A549 (cell line): ENCODE measurements at regions not wholly inside any gene's neighbourhood (a gene's known extent, or its start where the extent isn't known, plus 50 kb on each side); places are given as distances from the start of the nearest gene placed in this dataset.

ENCODE experiments used
- ATAC-seq, 2 experiments: fragments of 200-7000 bp in 1 of 2; fragments of >200 bp in 1 of 2; cut with Nextera tagmentation in 1 of 2; cut with Tn5 transposase in 1 of 2; 3 replicates each; pipeline versions ENCODE4 v1.8.0 to v1.9.1; 2018 to 2020; ENCODE audit warnings: mild to moderate bottlenecking in 1 of 2, moderate library complexity in 1 of 2
- CTCF ChIA-PET: fragments of 300-600 bp; sonication (Branson Sonifier 250); formaldehyde crosslinking; extraction: SDS; loops from one replicate; lab custom pipeline; 2021; ENCODE audit warnings: antibody characterized with exemption, inconsistent platforms; lab: Yijun Ruan, JAX
- POLR2A ChIA-PET: fragments of 350-600 bp; formaldehyde crosslinking; extraction: SDS; loops from one replicate; lab custom pipeline; 2021; ENCODE audit warnings: antibody characterized with exemption, inconsistent platforms; lab: Yijun Ruan, JAX
- DNase-seq, 2 experiments: peaks; one replicate each; pipeline versions ENCODE4 v3.0.0 to v3.0.0-alpha.2; 2011 to 2016; ENCODE audit warnings: low read depth in 1 of 2, low spot score in 1 of 2
- FAIRE-seq: peaks from 2 replicates; lab custom pipeline; 2011; peaks lifted over from hg19 to GRCh38; lab: Jason Lieb, UNC
- H3K27ac ChIP-seq, 2 experiments: fragments of >200 bp; sonication (Bioruptor Twin); formaldehyde crosslinking; 3 replicates each; pipeline ENCODE4 v1.5.1; 2016 to 2017
- H3K4me1 ChIP-seq: fragments of >200 bp; sonication (Bioruptor Twin); formaldehyde crosslinking; 3 replicates; pipeline ENCODE4 v1.6.1; 2016
- H3K4me2 ChIP-seq: fragments of >200 bp; sonication (Bioruptor Twin); formaldehyde crosslinking; 3 replicates; pipeline ENCODE4 v1.6.1; 2016
- H3K4me3 ChIP-seq: fragments of >200 bp; sonication (Bioruptor Twin); formaldehyde crosslinking; 3 replicates; pipeline ENCODE4 v1.5.1; 2016
- H3K9me3 ChIP-seq: fragments of >200 bp; sonication (Bioruptor Twin); formaldehyde crosslinking; 3 replicates; pipeline ENCODE4 v1.6.1; 2016
- CEBPB ChIP-seq, 2 experiments: fragments of >200 bp in 1 of 2; sonication (Bioruptor Twin) in 1 of 2; formaldehyde crosslinking in 1 of 2; IDR thresholded peaks; 2 replicates each; pipeline ENCODE4 v1.6.1; 2012 to 2016
- CHD2 ChIP-seq: fragments of 150-350 bp; IDR thresholded peaks from 2 replicates; pipeline ENCODE4 v1.6.1; 2014; ENCODE audit warnings: low read length; ENCODE audit not compliant: partially characterized antibody
- EHMT2 ChIP-seq: fragments of 200-600 bp; sonication (generic); IDR thresholded peaks from 2 replicates; pipeline ENCODE4 v1.6.1; 2016; ENCODE audit warnings: antibody characterized with exemption, low read depth, mild to moderate bottlenecking, moderate library complexity
- ESRRA ChIP-seq: fragments of 150-350 bp; IDR thresholded peaks from 2 replicates; pipeline ENCODE4 v1.6.1; 2014; ENCODE audit warnings: mild to moderate bottlenecking, low read length, borderline replicate concordance
- FOXS1 ChIP-seq: fragments of 250-450 bp; sonication (Bioruptor Pico); IDR thresholded peaks from 2 replicates; pipeline ENCODE4 v1.5.0; 2020; ENCODE audit warnings: mild to moderate bottlenecking, moderate library complexity
- HOXA7 ChIP-seq: fragments of 250-450 bp; sonication (Bioruptor Pico); IDR thresholded peaks from 2 replicates; pipeline ENCODE4 v1.5.0; 2020; ENCODE audit warnings: mild to moderate bottlenecking, moderate library complexity
- HOXB13 ChIP-seq: fragments of 250-450 bp; sonication (Bioruptor Pico); IDR thresholded peaks from 2 replicates; pipeline ENCODE4 v1.5.0; 2020; ENCODE audit warnings: low read depth, mild to moderate bottlenecking, moderate library complexity
- HOXB5 ChIP-seq: fragments of 250-450 bp; sonication (Bioruptor Pico); IDR thresholded peaks from 2 replicates; pipeline ENCODE4 v1.5.0; 2020; ENCODE audit warnings: mild to moderate bottlenecking, moderate library complexity
- JUNB ChIP-seq: fragments of >200 bp; sonication (Bioruptor Twin); formaldehyde crosslinking; IDR thresholded peaks from 2 replicates; pipeline ENCODE4 v1.6.1; 2016
- MAZ ChIP-seq: fragments of 150-350 bp; IDR thresholded peaks from 2 replicates; pipeline ENCODE4 v1.6.1; 2014; ENCODE audit warnings: antibody characterized with exemption, low read depth, low read length, borderline replicate concordance
- PBX3 ChIP-seq: IDR thresholded peaks from 2 replicates; pipeline ENCODE4 v1.6.1; 2012
- POLR2A ChIP-seq: IDR thresholded peaks from 2 replicates; pipeline ENCODE4 v1.6.1; 2012; ENCODE audit warnings: mild to moderate bottlenecking, low read length
- POLR2AphosphoS2 ChIP-seq: conservative IDR thresholded peaks from 2 replicates; pipeline ENCODE4 v1.6.1; 2012; ENCODE audit warnings: low read length, improper control_type of control experiment, inconsistent platforms
- RAD21 ChIP-seq, 2 experiments: fragments of >200 bp in 1 of 2; sonication (Bioruptor Twin) in 1 of 2; formaldehyde crosslinking in 1 of 2; IDR thresholded peaks in 1 of 2; conservative IDR thresholded peaks in 1 of 2; 2 replicates in 1 of 2; 3 replicates in 1 of 2; pipeline ENCODE4 v1.6.1; 2012 to 2018; ENCODE audit warnings: inconsistent platforms in 1 of 2
- RARB ChIP-seq: fragments of 250-450 bp; sonication (Bioruptor Pico); IDR thresholded peaks from 2 replicates; pipeline ENCODE4 v1.8.0; 2021; ENCODE audit warnings: mild to moderate bottlenecking, moderate library complexity
- REST ChIP-seq: fragments of 200-600 bp; sonication (generic); IDR thresholded peaks from 2 replicates; pipeline ENCODE4 v1.6.1; 2016; ENCODE audit warnings: antibody characterized with exemption, mild to moderate bottlenecking, moderate library complexity
- TFCP2L1 ChIP-seq: fragments of 250-450 bp; sonication (Bioruptor Pico); IDR thresholded peaks from 2 replicates; pipeline ENCODE4 v1.5.0; 2021; ENCODE audit warnings: mild to moderate bottlenecking
- ZFP36 ChIP-seq: fragments of 450-650 bp; IDR thresholded peaks from 2 replicates; pipeline ENCODE4 v1.6.1; 2014; ENCODE audit warnings: borderline replicate concordance; ENCODE audit not compliant: partially characterized antibody
- ZNF302 ChIP-seq: fragments of 250-450 bp; sonication (Bioruptor Pico); IDR thresholded peaks from 2 replicates; pipeline ENCODE4 v1.9.0; 2021; ENCODE audit warnings: inconsistent platforms, mild to moderate bottlenecking, moderate library complexity
- ZSCAN20 ChIP-seq: fragments of 250-450 bp; sonication (Bioruptor Pico); IDR thresholded peaks from 2 replicates; pipeline ENCODE4 v1.8.0; 2022; ENCODE audit warnings: mild to moderate bottlenecking, moderate library complexity
- WGBS: methylation state at CpG from one replicate; pipeline ENCODE4 v1.1.6; 2017; ENCODE audit errors: missing lambda C conversion rate; 5-methylcytosine and 5-hydroxymethylcytosine counted together
- TF ChIP-seq, protein P1 (sequence below): fragments of >200 bp; sonication (Bioruptor Twin); formaldehyde crosslinking; IDR thresholded peaks from 2 replicates; pipeline ENCODE4 v1.6.1; 2016
- TF ChIP-seq, protein P2 (sequence below): fragments of 250-450 bp; sonication (Bioruptor Pico); IDR thresholded peaks from 2 replicates; pipeline ENCODE4 v1.5.0; 2021; ENCODE audit warnings: mild to moderate bottlenecking, moderate library complexity, borderline replicate concordance

DNA sequence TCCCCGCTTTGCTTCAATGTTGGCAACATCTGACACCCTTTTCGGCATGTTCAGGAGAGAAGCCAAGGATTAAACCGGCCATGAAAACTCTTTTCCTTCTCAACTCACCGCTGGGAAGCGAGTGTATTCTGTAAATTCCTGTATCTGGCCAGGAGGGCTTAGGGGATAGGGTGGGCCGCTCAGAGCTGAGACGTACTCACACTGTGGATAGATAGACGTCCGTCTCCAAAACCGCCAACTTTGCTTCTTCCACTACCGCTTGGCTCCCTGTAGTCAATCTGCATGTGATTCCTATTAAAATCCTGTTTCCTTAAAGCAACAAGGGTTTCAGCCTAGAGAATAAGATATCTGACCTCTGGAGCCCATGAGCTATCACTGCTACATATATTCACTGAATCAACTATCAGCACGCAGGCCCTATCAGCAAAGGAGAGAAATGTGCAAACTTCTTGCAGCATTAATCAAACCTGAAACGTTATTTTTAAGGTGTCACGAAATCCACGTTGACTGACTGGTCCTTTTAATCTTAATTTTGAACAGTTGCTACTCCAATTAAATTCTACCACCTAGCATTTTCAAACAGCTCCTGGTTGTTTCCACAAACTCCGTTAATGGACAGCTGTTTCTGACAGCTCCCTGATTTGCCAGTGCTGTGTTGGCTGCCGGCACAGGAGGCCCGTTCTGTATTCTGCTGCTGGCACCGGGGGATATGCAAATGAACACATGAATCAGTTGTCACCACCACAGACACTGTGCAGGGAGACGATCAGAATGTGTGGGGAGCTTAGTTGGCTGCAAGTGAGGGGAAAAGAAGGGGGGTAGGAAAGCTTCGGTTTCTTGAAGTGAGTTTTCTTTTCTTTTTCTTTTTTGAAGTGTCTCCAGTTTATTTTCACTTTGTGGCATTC lies 438.9 kb upstream of the ARRDC4 start:
- Histone ChIP-seq H3K4me3 (no peak overlapping the region), H3K27ac (no peak overlapping the region), H3K9me3 (no peaks in the 10 kb centered on the region; the same call in 1 of the 3 replicates), H3K4me1 (no peaks in the 10 kb centered on the region), H3K4me2 (peak overlapping the region; percentile 36; the same call in 1 of the 3 replicates)
- TF ChIP-seq FOXS1 (CRISPR knock-in tag) (no peak), TFCP2L1 (CRISPR knock-in tag) (no peak), ZFP36 (no peak), POLR2A (no peak), ZSCAN20 (CRISPR knock-in tag) (no peak), HOXA7 (CRISPR knock-in tag) (no peak)
- FAIRE-seq (no peak), ATAC-seq (no peak), DNase-seq (no peak)
- WGBS, result 23% methylated on average over 21 of the region's 21 CpGs
- CTCF ChIA-PET, result no interaction called here
- POLR2A ChIA-PET, result no interaction called here

DNA sequence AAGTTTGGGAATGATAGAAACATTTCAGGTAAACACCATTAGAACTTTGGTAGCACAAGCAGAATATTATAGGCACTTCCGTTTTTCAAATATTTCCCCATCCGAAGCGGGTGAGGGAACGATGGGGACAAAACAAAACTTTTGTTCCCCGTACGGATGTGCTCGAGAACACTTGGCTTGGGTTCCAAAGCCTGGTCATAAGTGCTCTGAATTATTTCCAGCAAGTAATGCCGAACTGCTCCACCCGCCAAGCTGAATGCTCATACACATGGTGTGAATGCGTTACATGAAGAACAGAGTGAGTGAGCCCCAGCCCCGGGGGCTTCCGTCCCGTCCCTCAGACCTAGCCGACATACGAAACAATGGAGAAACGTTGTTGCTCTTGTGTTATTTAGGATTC lies 438.2 kb upstream of the ARRDC4 start:
- Histone ChIP-seq H3K27ac (no peak overlapping the region), H3K4me2 (peak overlapping the region; percentile 36; the same call in 1 of the 3 replicates)
- WGBS, result 32% methylated on average over 16 of the region's 16 CpGs
- POLR2A ChIA-PET, result no interaction called here
- TF ChIP-seq, protein P1, sequence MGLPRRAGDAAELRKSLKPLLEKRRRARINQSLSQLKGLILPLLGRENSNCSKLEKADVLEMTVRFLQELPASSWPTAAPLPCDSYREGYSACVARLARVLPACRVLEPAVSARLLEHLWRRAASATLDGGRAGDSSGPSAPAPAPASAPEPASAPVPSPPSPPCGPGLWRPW, result no peak
- TF ChIP-seq FOXS1 (CRISPR knock-in tag), result no peak
- no peak for TF ChIP-seq CHD2
- no peak for TF ChIP-seq RAD21 (conservative IDR thresholded peaks at IDR 0.05 in 1 of 2, IDR thresholded peaks at IDR 0.05 in 1 of 2)
- no peak for TF ChIP-seq PBX3
- no peak for TF ChIP-seq RARB (CRISPR knock-in tag)
- TF ChIP-seq, protein P2, sequence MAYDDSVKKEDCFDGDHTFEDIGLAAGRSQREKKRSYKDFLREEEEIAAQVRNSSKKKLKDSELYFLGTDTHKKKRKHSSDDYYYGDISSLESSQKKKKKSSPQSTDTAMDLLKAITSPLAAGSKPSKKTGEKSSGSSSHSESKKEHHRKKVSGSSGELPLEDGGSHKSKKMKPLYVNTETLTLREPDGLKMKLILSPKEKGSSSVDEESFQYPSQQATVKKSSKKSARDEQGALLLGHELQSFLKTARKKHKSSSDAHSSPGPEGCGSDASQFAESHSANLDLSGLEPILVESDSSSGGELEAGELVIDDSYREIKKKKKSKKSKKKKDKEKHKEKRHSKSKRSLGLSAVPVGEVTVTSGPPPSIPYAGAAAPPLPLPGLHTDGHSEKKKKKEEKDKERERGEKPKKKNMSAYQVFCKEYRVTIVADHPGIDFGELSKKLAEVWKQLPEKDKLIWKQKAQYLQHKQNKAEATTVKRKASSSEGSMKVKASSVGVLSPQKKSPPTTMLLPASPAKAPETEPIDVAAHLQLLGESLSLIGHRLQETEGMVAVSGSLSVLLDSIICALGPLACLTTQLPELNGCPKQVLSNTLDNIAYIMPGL (CRISPR knock-in tag), result no peak
- TF ChIP-seq REST, result no peak
- no peak for TF ChIP-seq HOXB5 (CRISPR knock-in tag)
- no peak for TF ChIP-seq MAZ
- TF ChIP-seq HOXB13 (CRISPR knock-in tag), result no peak
- TF ChIP-seq JUNB, result no peak
- no peak for TF ChIP-seq EHMT2
- no peak for TF ChIP-seq POLR2AphosphoS2
- no peak for TF ChIP-seq ESRRA
- TF ChIP-seq ZNF302 (CRISPR knock-in tag), result no peak
- no peak for TF ChIP-seq CEBPB (IDR thresholded peaks at IDR 0.05)
- TF ChIP-seq, all 56 proteins: peak for 0
- ATAC-seq (no peak; a peak in 1 of 6 replicates), DNase-seq (no peak), FAIRE-seq (no peak)
- Histone ChIP-seq H3K9me3 (no peaks in the 10 kb centered on the region; the same call in 1 of the 3 replicates), H3K4me3 (no peak overlapping the region), H3K4me1 (no peaks in the 10 kb centered on the region)
- CTCF ChIA-PET, result no interaction called here
